ENCODE measurements at regions not wholly inside any gene's neighbourhood (a gene's known extent, or its start where the extent isn't known, plus 50 kb on each side); places are given as distances from the start of the nearest gene placed in this dataset.

DNA sequence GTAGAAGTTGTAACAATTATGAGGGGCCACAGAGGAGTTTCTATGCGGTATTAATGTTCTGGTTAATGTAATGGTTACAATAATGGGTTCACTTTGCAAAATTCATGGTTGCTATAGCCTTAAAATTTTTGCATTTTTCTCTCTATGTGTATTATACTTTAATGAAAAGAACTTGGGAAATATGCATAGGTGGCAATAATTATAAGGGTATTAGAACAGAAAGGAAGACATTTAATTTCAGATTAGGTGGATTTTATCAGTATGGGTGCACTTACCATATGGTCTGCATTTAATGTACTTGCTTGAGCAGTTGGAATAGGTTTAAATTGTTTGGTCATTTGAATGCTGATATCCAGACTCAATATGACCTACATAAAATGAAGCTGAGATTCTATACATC, 161.6 kb upstream of the TACR1 start:
- H3K36me3 Mint-ChIP-seq = no peaks in the 10 kb centered on the region
- WGBS (ENCODE audit: insufficient coverage) = no CpG with 5 or more reads among the region's 1 CpG
- H3K27ac Mint-ChIP-seq = no peak overlapping the region

DNA sequence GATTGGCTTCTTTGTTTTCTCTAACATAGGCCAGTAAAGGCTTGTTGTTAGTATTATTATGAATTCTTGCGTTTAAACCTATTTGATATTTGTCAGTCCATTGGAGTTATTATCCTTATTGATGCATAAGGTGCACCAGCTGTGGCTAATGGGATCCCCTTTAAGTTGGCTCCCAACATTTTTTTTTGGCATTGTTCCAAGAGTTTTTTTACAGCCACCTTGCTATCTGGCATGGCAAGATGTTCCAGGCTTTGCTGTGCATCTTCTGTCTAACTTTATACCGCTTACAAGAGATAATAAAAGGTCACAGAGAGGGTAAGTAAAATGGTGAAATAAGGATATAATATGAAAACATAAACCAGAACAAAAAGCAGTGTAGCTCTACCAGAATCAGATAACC, 157.5 kb upstream of the TACR1 start:
- no CpG with 5 or more reads among the region's 2 CpGs for WGBS (ENCODE audit: insufficient coverage)
- no peak for DNase-seq
- no peaks in the 10 kb centered on the region for H3K36me3 Mint-ChIP-seq

More for the DNA sequence above, 161.6 kb upstream of the TACR1 start:
- no peak overlapping the region for H2AFZ ChIP-seq (ENCODE audit: insufficient read depth, low read depth, low read length, poor library complexity, severe bottlenecking)
- no peaks in the 10 kb centered on the region for H3K27me3 Mint-ChIP-seq (ENCODE audit: low read depth in 3 of 3)
- no peak for DNase-seq
- peaks cover 0 to 8% (median 0%) of the 10 kb centered on the region in 7 donors for H3K9me3 Mint-ChIP-seq
- H3K4me3 ChIP-seq (replicated peaks in 1 of 3; ENCODE audit: low read depth in 2 of 3, low read length in 3 of 3) = no peak overlapping the region
- no peak overlapping the region for H3K27ac ChIP-seq (ENCODE audit: low read depth in 1 of 2, low read length in 2 of 2)
- no peaks in the 10 kb centered on the region for H3K9me3 ChIP-seq (replicated peaks in 1 of 2; ENCODE audit: control insufficient read depth in 1 of 2, insufficient read depth in 1 of 2, low read length in 2 of 2)
- no peaks in the 10 kb centered on the region for H3K36me3 ChIP-seq (replicated peaks in 1 of 2; ENCODE audit: control insufficient read depth in 1 of 2, insufficient read depth in 2 of 2, low read length in 2 of 2)
- H3K4me1 ChIP-seq (ENCODE audit: control insufficient read depth in 1 of 2, insufficient read depth in 2 of 2, low read length in 2 of 2) = no peaks in the 10 kb centered on the region
- intact Hi-C loops (cut with micrococcal nuclease) = no loop called here
- H3K4me1 Mint-ChIP-seq = no peaks in the 10 kb centered on the region
- H3K9ac ChIP-seq (ENCODE audit: insufficient read depth, low read length, poor library complexity, severe bottlenecking) = no peak overlapping the region
- H4K20me1 ChIP-seq (ENCODE audit: insufficient read depth, low read length) = no peaks in the 10 kb centered on the region
- H3K4me3 Mint-ChIP-seq = no peak overlapping the region
- TF ChIP-seq, protein P1, sequence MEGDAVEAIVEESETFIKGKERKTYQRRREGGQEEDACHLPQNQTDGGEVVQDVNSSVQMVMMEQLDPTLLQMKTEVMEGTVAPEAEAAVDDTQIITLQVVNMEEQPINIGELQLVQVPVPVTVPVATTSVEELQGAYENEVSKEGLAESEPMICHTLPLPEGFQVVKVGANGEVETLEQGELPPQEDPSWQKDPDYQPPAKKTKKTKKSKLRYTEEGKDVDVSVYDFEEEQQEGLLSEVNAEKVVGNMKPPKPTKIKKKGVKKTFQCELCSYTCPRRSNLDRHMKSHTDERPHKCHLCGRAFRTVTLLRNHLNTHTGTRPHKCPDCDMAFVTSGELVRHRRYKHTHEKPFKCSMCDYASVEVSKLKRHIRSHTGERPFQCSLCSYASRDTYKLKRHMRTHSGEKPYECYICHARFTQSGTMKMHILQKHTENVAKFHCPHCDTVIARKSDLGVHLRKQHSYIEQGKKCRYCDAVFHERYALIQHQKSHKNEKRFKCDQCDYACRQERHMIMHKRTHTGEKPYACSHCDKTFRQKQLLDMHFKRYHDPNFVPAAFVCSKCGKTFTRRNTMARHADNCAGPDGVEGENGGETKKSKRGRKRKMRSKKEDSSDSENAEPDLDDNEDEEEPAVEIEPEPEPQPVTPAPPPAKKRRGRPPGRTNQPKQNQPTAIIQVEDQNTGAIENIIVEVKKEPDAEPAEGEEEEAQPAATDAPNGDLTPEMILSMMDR (IDR thresholded peaks at IDR 0.05) = no peak
- no peaks in the 10 kb centered on the region for H3K79me2 ChIP-seq (ENCODE audit: insufficient read depth, low read length)
- no peak overlapping the region for H3K4me2 ChIP-seq (replicated peaks; ENCODE audit: extremely low read depth, low read length, poor library complexity, severe bottlenecking)
- H3K27me3 ChIP-seq (ENCODE audit: control insufficient read depth in 2 of 2, insufficient read depth in 2 of 2, low read length in 2 of 2) = no peaks in the 10 kb centered on the region

More for the DNA sequence above, 157.5 kb upstream of the TACR1 start:
- Mint-ChIP-seq H3K9me3 (peaks cover 0 to 6% (median 0%) of the 10 kb centered on the region in 7 donors), H3K27ac (no peak overlapping the region), H3K4me1 (no peaks in the 10 kb centered on the region), H3K4me3 (no peak overlapping the region), H3K27me3 (ENCODE audit: low read depth in 3 of 3) (peaks cover 0 to 3% (median 0%) of the 10 kb centered on the region in 3 donors)
- intact Hi-C loops (cut with micrococcal nuclease) = no loop called here
- H3K4me3 ChIP-seq (replicated peaks in 1 of 3; ENCODE audit: low read depth in 2 of 3, low read length in 3 of 3) = no peak overlapping the region
- no peaks in the 10 kb centered on the region for H3K79me2 ChIP-seq (ENCODE audit: insufficient read depth, low read length)
- H3K27ac ChIP-seq (ENCODE audit: low read depth in 1 of 2, low read length in 2 of 2) = no peak overlapping the region
- H3K27me3 ChIP-seq (ENCODE audit: control insufficient read depth in 2 of 2, insufficient read depth in 2 of 2, low read length in 2 of 2) = no peaks in the 10 kb centered on the region
- H3K4me1 ChIP-seq (ENCODE audit: control insufficient read depth in 1 of 2, insufficient read depth in 2 of 2, low read length in 2 of 2) = no peaks in the 10 kb centered on the region
- H3K9ac ChIP-seq (ENCODE audit: insufficient read depth, low read length, poor library complexity, severe bottlenecking) = no peak overlapping the region
- H2AFZ ChIP-seq (ENCODE audit: insufficient read depth, low read depth, low read length, poor library complexity, severe bottlenecking) = no peak overlapping the region
- no peak overlapping the region for H3K4me2 ChIP-seq (replicated peaks; ENCODE audit: extremely low read depth, low read length, poor library complexity, severe bottlenecking)
- TF ChIP-seq, protein P1 (IDR thresholded peaks at IDR 0.05) = no peak
- H3K36me3 ChIP-seq (replicated peaks in 1 of 2; ENCODE audit: control insufficient read depth in 1 of 2, insufficient read depth in 2 of 2, low read length in 2 of 2) = no peaks in the 10 kb centered on the region
- H3K9me3 ChIP-seq (replicated peaks in 1 of 2; ENCODE audit: control insufficient read depth in 1 of 2, insufficient read depth in 1 of 2, low read length in 2 of 2) = no peaks in the 10 kb centered on the region
- H4K20me1 ChIP-seq (ENCODE audit: insufficient read depth, low read length) = no peaks in the 10 kb centered on the region
